ENCODE measurements at regions not wholly inside any gene's neighbourhood (a gene's known extent, or its start where the extent isn't known, plus 50 kb on each side); places are given as distances from the start of the nearest gene placed in this dataset.
"Not testable (repeated sequence)": the region's sequence is repeated elsewhere in the genome, so short reads cannot be mapped to it uniquely, and the experiment has no call there.

DNA sequence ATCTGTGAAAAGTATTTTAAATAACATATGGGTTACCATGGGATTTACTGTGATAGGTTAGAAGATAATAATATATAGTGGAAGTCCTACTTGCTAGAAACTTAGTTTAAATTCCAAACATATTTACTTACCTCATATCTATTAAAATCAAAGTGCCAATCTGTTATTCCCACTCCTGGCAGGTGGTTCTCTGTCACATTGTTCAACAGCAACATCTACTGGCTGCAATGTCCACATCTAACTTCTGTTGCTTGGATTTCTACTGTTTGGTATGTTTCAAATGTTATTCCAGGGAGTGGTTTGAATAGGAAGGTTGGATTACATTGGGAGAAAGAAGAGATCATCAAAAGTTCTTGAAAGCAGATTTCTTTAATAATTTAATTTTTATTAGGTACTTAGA lies 122.5 kb upstream of the NCAM2 start:
- peak; percentile 47 for TF ChIP-seq CTCF (conservative IDR thresholded peaks at IDR 0.05; ENCODE audit: low read depth, low read length)
- no peak for DNase-seq (ENCODE audit: low read depth)
- no peak overlapping the region for H3K4me3 ChIP-seq (ENCODE audit: low read length)

GRCh38 chr21:20877976-20878375 lies 120.2 kb upstream of the NCAM2 start:
- H3K4me3 ChIP-seq (ENCODE audit: low read length) = no peak overlapping the region
- DNase-seq (ENCODE audit: low read depth) = no peak
- TF ChIP-seq CTCF (conservative IDR thresholded peaks at IDR 0.05; ENCODE audit: low read depth, low read length) = no peak

GRCh38 chr21:20882462-20883407 lies 115.5 kb upstream of the NCAM2 start:
- peak; percentile 64 for TF ChIP-seq CTCF (conservative IDR thresholded peaks at IDR 0.05; ENCODE audit: low read depth, low read length)
- peak; percentile 11 for DNase-seq (ENCODE audit: low read depth)
- no peak overlapping the region for H3K4me3 ChIP-seq (ENCODE audit: low read length)

DNA sequence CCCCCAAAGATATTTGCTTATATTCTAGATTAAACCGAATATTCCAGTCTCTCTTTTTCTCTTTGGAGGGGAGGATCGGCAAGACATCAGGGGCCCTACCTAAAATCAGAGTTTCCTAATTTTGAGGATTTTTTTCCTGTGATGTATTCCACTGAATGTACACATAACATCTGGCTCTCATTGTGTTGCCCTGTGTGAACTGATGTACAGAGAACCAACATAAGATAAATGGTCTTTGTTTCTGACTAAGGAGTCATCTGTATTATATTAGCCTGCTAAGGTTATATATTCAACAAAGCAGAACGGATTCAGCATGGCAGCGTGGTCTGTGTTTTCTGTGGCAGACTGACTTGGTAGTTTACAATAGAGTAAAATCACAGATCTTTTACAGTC lies 114.8 kb upstream of the NCAM2 start:
- no peak for TF ChIP-seq CTCF (conservative IDR thresholded peaks at IDR 0.05; ENCODE audit: low read depth, low read length)
- H3K4me3 ChIP-seq (ENCODE audit: low read length) = no peak overlapping the region
- no peak for DNase-seq (ENCODE audit: low read depth)

- no peak for TF ChIP-seq CTCF (conservative IDR thresholded peaks at IDR 0.05; ENCODE audit: low read depth, low read length)
- H3K4me3 ChIP-seq (ENCODE audit: low read length) = no peak overlapping the region
- DNase-seq (ENCODE audit: low read depth) = no peak
These were observed 95.7 kb upstream of the NCAM2 start for GRCh38 chr21:20902511-20902910.

GRCh38 chr21:20902998-20903397 lies 95.2 kb upstream of the NCAM2 start:
- no peak for TF ChIP-seq CTCF (conservative IDR thresholded peaks at IDR 0.05; ENCODE audit: low read depth, low read length)
- no peak overlapping the region for H3K4me3 ChIP-seq (ENCODE audit: low read length)
- DNase-seq (ENCODE audit: low read depth) = no peak

DNA sequence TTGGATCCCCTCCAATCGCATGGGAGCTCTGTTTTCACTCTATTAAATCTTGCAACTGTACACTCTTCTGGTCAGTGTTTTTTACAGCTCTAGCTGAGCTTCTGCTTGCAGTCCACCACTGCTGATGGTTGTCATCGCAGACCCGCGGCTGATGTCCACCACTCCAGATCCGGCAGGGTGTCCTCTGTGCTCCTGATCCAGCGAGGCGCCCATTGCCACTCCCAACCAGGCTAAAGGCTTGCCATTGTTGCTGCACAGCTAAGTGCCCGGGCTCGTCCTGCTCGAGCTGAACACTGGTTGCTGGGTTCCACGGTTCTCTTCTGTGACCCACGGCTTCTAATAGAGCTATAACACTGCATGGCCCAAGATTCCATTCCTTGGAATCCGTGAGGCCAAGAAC lies 70.7 kb upstream of the NCAM2 start:
- DNase-seq (ENCODE audit: low read depth); H3K4me3 ChIP-seq (ENCODE audit: low read length): not testable (repeated sequence)
